BJ (cell line): ENCODE measurements at regions not wholly inside any gene's neighbourhood (a gene's known extent, or its start where the extent isn't known, plus 50 kb on each side); places are given as distances from the start of the nearest gene placed in this dataset.
"Not testable (repeated sequence)": the region's sequence is repeated elsewhere in the genome, so short reads cannot be mapped to it uniquely, and the experiment has no call there.

ENCODE experiments used
- CTCF ChIA-PET: fragments of 350-600 bp; formaldehyde crosslinking; extraction: SDS; loops from one replicate; lab custom pipeline; 2021; ENCODE audit warnings: antibody characterized with exemption, inconsistent platforms; lab: Yijun Ruan, JAX
- POLR2A ChIA-PET: fragments of 300-600 bp; sonication (Branson Sonifier 250); formaldehyde crosslinking; extraction: SDS; loops from one replicate; lab custom pipeline; 2021; ENCODE audit warnings: antibody characterized with exemption; lab: Charles Lee
- DNase-seq: peaks from one replicate; pipeline ENCODE4 v3.0.0-alpha.2; 2011; ENCODE audit warnings: low read depth
- H3K27me3 ChIP-seq: 2 replicates; pipeline ENCODE4 v1.6.0; 2011; ENCODE audit warnings: low read length; ENCODE audit not compliant: control insufficient read depth, insufficient read depth
- H3K36me3 ChIP-seq: 2 replicates; pipeline ENCODE4 v1.5.1; 2011; ENCODE audit warnings: low read length; ENCODE audit not compliant: control insufficient read depth, insufficient read depth
- H3K4me3 ChIP-seq: 2 replicates; pipeline ENCODE4 v1.5.1; 2011; ENCODE audit warnings: low read depth, mild to moderate bottlenecking, control low read depth, low read length
- CTCF ChIP-seq: IDR thresholded peaks from 2 replicates; pipeline ENCODE4 v1.5.1; 2011; ENCODE audit warnings: low read depth, mild to moderate bottlenecking, control low read depth, inconsistent platforms, low read length, moderate library complexity; ENCODE audit not compliant: insufficient read depth

GRCh38 chr13:62168891-62169290 lies 753.2 kb upstream of the PCDH20 start:
- ChIA-PET CTCF (no interaction called here), POLR2A (no interaction called here)
- Histone ChIP-seq H3K4me3 (no peak overlapping the region), H3K27me3 (no peaks in the 10 kb centered on the region), H3K36me3 (no peaks in the 10 kb centered on the region)
- no peak for TF ChIP-seq CTCF
- DNase-seq: no peak

- CTCF ChIA-PET: no interaction called here
- no peak for TF ChIP-seq CTCF
These were observed 752.1 kb upstream of the PCDH20 start for GRCh38 chr13:62167650-62168172.

GRCh38 chr13:62162860-62163259 lies 747.2 kb upstream of the PCDH20 start:
- no peak for TF ChIP-seq CTCF
- DNase-seq: no peak
- ChIA-PET POLR2A (no interaction called here), CTCF (no interaction called here)
- no peaks in the 10 kb centered on the region for H3K36me3 ChIP-seq
- H3K27me3 ChIP-seq: no peaks in the 10 kb centered on the region
- no peak overlapping the region for H3K4me3 ChIP-seq

More at GRCh38 chr13:62167650-62168172, 752.1 kb upstream of the PCDH20 start:
- Histone ChIP-seq H3K36me3 (no peaks in the 10 kb centered on the region), H3K27me3 (no peaks in the 10 kb centered on the region), H3K4me3 (no peak overlapping the region)
- POLR2A ChIA-PET: no interaction called here
- no peak for DNase-seq

- no peaks in the 10 kb centered on the region for H3K27me3 ChIP-seq
- no peak for TF ChIP-seq CTCF
- CTCF ChIA-PET: interaction anchor here (0.6 kb wide), 1 partner anchor 39 kb away, joined by 4 read pairs; no protein-coding TSS in a partner anchor
These were observed 742.9 kb upstream of the PCDH20 start for GRCh38 chr13:62158520-62158919.

GRCh38 chr13:62151724-62152123 lies 736.1 kb upstream of the PCDH20 start:
- H3K27me3 ChIP-seq, DNase-seq, POLR2A ChIA-PET, H3K4me3 ChIP-seq, CTCF ChIA-PET, H3K36me3 ChIP-seq: not testable (repeated sequence)

More at GRCh38 chr13:62158520-62158919, 742.9 kb upstream of the PCDH20 start:
- POLR2A ChIA-PET: no interaction called here
- Histone ChIP-seq H3K4me3 (no peak overlapping the region), H3K36me3 (no peaks in the 10 kb centered on the region)
- no peak for DNase-seq

- ChIA-PET POLR2A (no interaction called here), CTCF (interaction anchor here (0.7 kb wide), 1 partner anchor 9 kb away, joined by 3 read pairs; no protein-coding TSS in a partner anchor)
- TF ChIP-seq CTCF: no peak
- Histone ChIP-seq H3K4me3 (no peak overlapping the region), H3K27me3 (no peaks in the 10 kb centered on the region), H3K36me3 (no peaks in the 10 kb centered on the region)
- DNase-seq: no peak
These were observed 726.4 kb upstream of the PCDH20 start for GRCh38 chr13:62142048-62142447.
